WI38 (cell line): ENCODE measurements at regions not wholly inside any gene's neighbourhood (a gene's known extent, or its start where the extent isn't known, plus 50 kb on each side); places are given as distances from the start of the nearest gene placed in this dataset.
"Not testable (repeated sequence)": the region's sequence is repeated elsewhere in the genome, so short reads cannot be mapped to it uniquely, and the experiment has no call there.

Experiments used
- H3K4me3 ChIP-seq: 2 replicates; pipeline ENCODE4 v1.5.1; 2011; ENCODE audit warnings: low read depth, mild to moderate bottlenecking, control low read depth, low read length
- CTCF ChIP-seq: IDR thresholded peaks from 2 replicates; pipeline ENCODE4 v1.5.1; 2012; ENCODE audit warnings: low read depth, mild to moderate bottlenecking, control low read depth, low read length

GRCh38 chr2:4782647-4783046, 909.5 kb upstream of the SOX11 start:
- no peak overlapping the region for H3K4me3 ChIP-seq
- TF ChIP-seq CTCF, result no peak

GRCh38 chr2:4791488-4791887, 900.7 kb upstream of the SOX11 start:
- no peak for TF ChIP-seq CTCF
- no peak overlapping the region for H3K4me3 ChIP-seq

- no peak overlapping the region for H3K4me3 ChIP-seq
- TF ChIP-seq CTCF, result no peak
Measured at GRCh38 chr2:4792126-4792525, 900.1 kb upstream of the SOX11 start.

GRCh38 chr2:4803396-4803795, 888.8 kb upstream of the SOX11 start:
- no peak overlapping the region for H3K4me3 ChIP-seq
- TF ChIP-seq CTCF, result no peak

DNA sequence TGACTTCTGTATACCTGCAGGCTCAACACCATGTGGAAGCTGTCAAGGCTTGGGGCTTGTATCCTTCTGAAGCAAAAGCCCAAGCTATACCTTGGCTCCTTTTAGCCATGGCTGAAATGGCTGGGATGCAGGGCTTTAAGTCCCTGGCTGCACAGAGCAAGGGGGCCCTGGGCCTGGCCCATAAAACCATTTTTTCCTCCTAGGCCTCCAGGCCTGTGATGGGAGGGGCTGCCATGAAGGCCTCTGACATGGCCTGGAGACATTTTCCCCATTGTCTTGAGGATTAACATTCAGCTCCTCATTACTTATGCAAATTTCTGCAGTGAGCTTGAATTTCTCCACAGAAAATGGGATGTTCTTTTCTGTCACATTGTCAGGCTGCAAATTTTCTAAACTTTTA, 878.0 kb upstream of the SOX11 start:
- H3K4me3 ChIP-seq, result not testable (repeated sequence)

GRCh38 chr2:4827836-4828235, 864.3 kb upstream of the SOX11 start:
- no peak overlapping the region for H3K4me3 ChIP-seq

DNA sequence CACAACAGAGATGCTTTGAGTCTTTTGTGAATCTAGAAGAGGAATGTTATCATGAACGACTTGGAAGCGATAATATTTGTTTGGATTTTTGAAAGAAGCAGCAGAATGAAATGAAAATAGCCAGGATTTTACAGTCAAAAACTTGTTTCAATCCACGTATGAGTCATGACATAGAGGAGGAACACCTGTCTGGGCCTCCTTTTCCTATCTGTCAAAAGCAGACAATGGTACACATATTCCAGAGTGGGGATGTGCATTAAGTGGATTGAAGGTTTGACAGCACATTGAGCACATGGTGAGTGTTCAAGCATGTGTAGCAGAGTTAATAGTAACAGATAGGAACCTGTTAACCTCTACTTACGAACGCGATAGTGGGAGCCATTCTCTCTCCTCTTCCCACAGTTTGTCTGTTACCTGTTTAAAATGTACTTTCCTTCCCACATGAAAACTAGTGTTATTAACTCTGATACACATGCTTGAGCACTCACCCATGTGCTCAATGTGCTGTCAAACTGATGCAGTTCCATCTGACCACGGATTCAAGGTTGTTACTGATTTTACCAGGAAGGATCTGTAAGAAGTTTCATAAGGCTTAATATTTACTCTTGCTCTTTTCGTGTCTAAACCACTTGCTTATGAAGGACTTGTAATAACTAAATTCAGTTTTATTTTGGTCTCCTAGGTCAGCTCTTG, 863.4 kb upstream of the SOX11 start:
- no peak for TF ChIP-seq CTCF
- H3K4me3 ChIP-seq, result no peak overlapping the region

More at GRCh38 chr2:4827836-4828235, 864.3 kb upstream of the SOX11 start:
- no peak for TF ChIP-seq CTCF

DNA sequence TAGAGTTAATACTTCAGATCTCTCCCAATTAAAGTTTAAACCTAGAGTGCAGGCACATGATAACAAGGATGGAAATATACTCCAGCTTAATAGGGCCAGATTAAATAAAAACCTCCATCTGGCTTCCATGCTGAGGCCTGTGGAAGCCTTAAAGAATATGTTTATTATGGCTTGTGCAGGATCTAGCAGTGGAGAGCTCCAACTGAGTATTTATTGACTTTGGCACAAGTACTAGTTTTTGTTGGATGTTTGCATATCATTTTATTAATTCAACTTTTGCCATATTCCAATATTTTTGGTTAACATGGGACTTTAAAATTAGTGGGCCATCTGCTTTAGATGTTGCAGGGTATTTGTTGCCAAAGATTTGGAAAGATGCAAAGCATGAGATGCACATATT, 860.4 kb upstream of the SOX11 start:
- H3K4me3 ChIP-seq, result no peak overlapping the region
- TF ChIP-seq CTCF, result no peak
